ENCODE measurements at regions not wholly inside any gene's neighbourhood (a gene's known extent, or its start where the extent isn't known, plus 50 kb on each side); places are given as distances from the start of the nearest gene placed in this dataset.

GRCh38 chrX:42025861-42026260 is 102.5 kb upstream of the CASK start:
- Histone ChIP-seq H4K20me1 (ENCODE audit: insufficient read depth) (no peaks in the 10 kb centered on the region), H2AFZ (ENCODE audit: low read depth, low read length, poor library complexity, severe bottlenecking) (no peak overlapping the region), H3K4me1 (ENCODE audit: control insufficient read depth in 1 of 2, insufficient read depth in 2 of 2, low read length in 2 of 2) (no peaks in the 10 kb centered on the region), H3K79me2 (ENCODE audit: insufficient read depth, low read length) (no peaks in the 10 kb centered on the region), H3K4me3 (replicated peaks in 1 of 2; ENCODE audit: low read depth in 1 of 2, low read length in 2 of 2) (no peak overlapping the region), H3K36me3 (ENCODE audit: control insufficient read depth in 1 of 2, insufficient read depth in 2 of 2, low read length in 2 of 2) (no peaks in the 10 kb centered on the region), H3K27me3 (ENCODE audit: insufficient read depth, low read length) (no peaks in the 10 kb centered on the region), H3K4me2 (ENCODE audit: low read length) (no peak overlapping the region), H3K27ac (ENCODE audit: low read depth, low read length) (no peak overlapping the region), H3K9me3 (ENCODE audit: control insufficient read depth in 1 of 2, insufficient read depth in 1 of 2, low read depth in 1 of 2, low read length in 2 of 2) (no peaks in the 10 kb centered on the region), H3K9ac (ENCODE audit: low read length) (no peak overlapping the region), H3K9me2 (ENCODE audit: insufficient read depth) (no peaks in the 10 kb centered on the region)
- ChIA-PET CTCF (no interaction called here), RAD21 (ENCODE audit: low non-redundant PET in 1 of 2, low total read pairs in 2 of 2, uncharacterized antibody in 2 of 2, unreplicated experiment in 2 of 2) (no interaction called here), POLR2A (no interaction called here)
- intact Hi-C loops (cut with micrococcal nuclease), result no loop called here
- DNase-seq (ENCODE audit: low read depth, low spot score), result no peak
- no TSS peak for BruUV-seq (replicated peaks)
- no peak for TF ChIP-seq SIN3A (IDR thresholded peaks at IDR 0.05; ENCODE audit: low read depth)
- TF ChIP-seq CEBPB (IDR thresholded peaks at IDR 0.05; ENCODE audit: low read depth), result no peak
- no peak for TF ChIP-seq TCF7L2 (IDR thresholded peaks at IDR 0.05; ENCODE audit: borderline replicate concordance, extremely low read depth, insufficient read depth, insufficient read length)
- TF ChIP-seq JUND (IDR thresholded peaks at IDR 0.05), result no peak
- no peak for TF ChIP-seq ZNF274 (IDR thresholded peaks at IDR 0.05; ENCODE audit: low read depth, low read length)
- TF ChIP-seq EZH2 (IDR thresholded peaks at IDR 0.05), result no peak
- no peak for TF ChIP-seq ZBTB33 (IDR thresholded peaks at IDR 0.05; ENCODE audit: extremely low read depth, insufficient replicate concordance, low read length)
- no peak for TF ChIP-seq SRF (IDR thresholded peaks at IDR 0.05; ENCODE audit: low read depth)
- TF ChIP-seq ZFX (IDR thresholded peaks at IDR 0.05), result no peak
- TF ChIP-seq SP1 (IDR thresholded peaks at IDR 0.05; ENCODE audit: low read depth), result no peak
- no peak for TF ChIP-seq ELF1 (IDR thresholded peaks at IDR 0.05; ENCODE audit: borderline replicate concordance, low read depth)
- TF ChIP-seq FOSL1 (IDR thresholded peaks at IDR 0.05; ENCODE audit: low read depth), result no peak
- TF ChIP-seq CBX3 (IDR thresholded peaks at IDR 0.05; ENCODE audit: low read depth), result no peak
- no peak for TF ChIP-seq YY1 (IDR thresholded peaks at IDR 0.05; ENCODE audit: extremely low read depth, insufficient replicate concordance, low read depth, low read length)
- TF ChIP-seq POLR2A (IDR thresholded peaks at IDR 0.05; ENCODE audit: borderline replicate concordance, extremely low read depth, insufficient read depth, insufficient read length), result no peak
- TF ChIP-seq ATF3 (IDR thresholded peaks at IDR 0.05), result no peak
- no peak for TF ChIP-seq EGR1 (IDR thresholded peaks at IDR 0.05; ENCODE audit: low read depth)
- no peak for ATAC-seq

All from HCT116 (cell line).